ENCODE measurements at regions not wholly inside any gene's neighbourhood (a gene's known extent, or its start where the extent isn't known, plus 50 kb on each side); places are given as distances from the start of the nearest gene placed in this dataset.

DNA sequence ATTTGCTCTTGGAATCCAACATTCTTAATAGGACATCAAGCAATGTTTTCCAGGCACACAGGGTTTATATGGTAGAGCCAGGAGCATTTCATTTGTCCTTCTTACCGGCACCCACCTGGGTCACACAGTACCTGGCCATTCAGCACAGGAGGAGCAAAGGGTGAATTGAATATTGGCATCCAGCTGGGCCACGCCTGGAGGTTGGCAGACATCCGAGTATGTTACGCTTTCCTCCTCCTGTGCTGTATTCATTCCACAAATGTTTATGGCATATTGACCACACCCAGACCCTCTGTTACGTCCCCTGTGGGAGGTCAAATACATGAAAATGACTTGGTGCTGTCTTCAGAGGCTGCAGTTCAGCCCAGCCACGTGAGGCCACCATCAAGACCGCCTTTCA, 206.2 kb downstream of the RTP5 start:
- TF ChIP-seq CTCF (IDR thresholded peaks at IDR 0.05 in 2 of 3, conservative IDR thresholded peaks at IDR 0.05 in 1 of 3; ENCODE audit: borderline replicate concordance in 1 of 3, insufficient read depth in 1 of 3, low read depth in 2 of 3, low read length in 2 of 3): no peak
- no peak for TF ChIP-seq SP1 (IDR thresholded peaks at IDR 0.05; ENCODE audit: low read depth)
- TF ChIP-seq EZH2phosphoT487 (IDR thresholded peaks at IDR 0.05; ENCODE audit: borderline replicate concordance): no peak
